Prostate gland (tissue), 2 donors: ENCODE measurements at regions not wholly inside any gene's neighbourhood (a gene's known extent, or its start where the extent isn't known, plus 50 kb on each side); places are given as distances from the start of the nearest gene placed in this dataset.

Source experiments
- POLR2A ChIP-seq: fragments of 450-650 bp; IDR thresholded peaks from one replicate; pipeline ENCODE4 v1.6.1; 2016; ENCODE audit warnings: antibody characterized with exemption, mild to moderate bottlenecking
- POLR2AphosphoS5 ChIP-seq: sonication (generic); formaldehyde crosslinking; IDR thresholded peaks from one replicate; pipeline ENCODE4 v1.6.1; 2017; ENCODE audit warnings: antibody characterized with exemption
- TF ChIP-seq, protein P1 (sequence below), 4 experiments: fragments of 200-600 bp in 2 of 4; fragments of 450-650 bp in 2 of 4; sonication (generic) in 2 of 4; IDR thresholded peaks; 1 replicate in 3 of 4; 2 replicates in 1 of 4; pipeline ENCODE4 v1.5.1; 2016 to 2019; ENCODE audit warnings: antibody characterized with exemption in 4 of 4, mild to moderate bottlenecking in 2 of 4, moderate library complexity in 2 of 4

GRCh38 chr5:92390657-92391056 is 1007.5 kb upstream of the ARRDC3 start:
- TF ChIP-seq POLR2A (no peak), POLR2AphosphoS5 (no peak)
- TF ChIP-seq, protein P1, sequence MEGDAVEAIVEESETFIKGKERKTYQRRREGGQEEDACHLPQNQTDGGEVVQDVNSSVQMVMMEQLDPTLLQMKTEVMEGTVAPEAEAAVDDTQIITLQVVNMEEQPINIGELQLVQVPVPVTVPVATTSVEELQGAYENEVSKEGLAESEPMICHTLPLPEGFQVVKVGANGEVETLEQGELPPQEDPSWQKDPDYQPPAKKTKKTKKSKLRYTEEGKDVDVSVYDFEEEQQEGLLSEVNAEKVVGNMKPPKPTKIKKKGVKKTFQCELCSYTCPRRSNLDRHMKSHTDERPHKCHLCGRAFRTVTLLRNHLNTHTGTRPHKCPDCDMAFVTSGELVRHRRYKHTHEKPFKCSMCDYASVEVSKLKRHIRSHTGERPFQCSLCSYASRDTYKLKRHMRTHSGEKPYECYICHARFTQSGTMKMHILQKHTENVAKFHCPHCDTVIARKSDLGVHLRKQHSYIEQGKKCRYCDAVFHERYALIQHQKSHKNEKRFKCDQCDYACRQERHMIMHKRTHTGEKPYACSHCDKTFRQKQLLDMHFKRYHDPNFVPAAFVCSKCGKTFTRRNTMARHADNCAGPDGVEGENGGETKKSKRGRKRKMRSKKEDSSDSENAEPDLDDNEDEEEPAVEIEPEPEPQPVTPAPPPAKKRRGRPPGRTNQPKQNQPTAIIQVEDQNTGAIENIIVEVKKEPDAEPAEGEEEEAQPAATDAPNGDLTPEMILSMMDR (IDR thresholded peaks at IDR 0.05) = no peak
